ENCODE measurements at regions not wholly inside any gene's neighbourhood (a gene's known extent, or its start where the extent isn't known, plus 50 kb on each side); places are given as distances from the start of the nearest gene placed in this dataset.

- TF ChIP-seq CTCF (conservative IDR thresholded peaks at IDR 0.05) (no peak), EZH2 (IDR thresholded peaks at IDR 0.05; ENCODE audit: low read depth) (no peak)
These were observed 502.2 kb upstream of the ZEB2 start for GRCh38 chr2:145021962-145022665.
